ENCODE measurements at regions not wholly inside any gene's neighbourhood (a gene's known extent, or its start where the extent isn't known, plus 50 kb on each side); places are given as distances from the start of the nearest gene placed in this dataset.

DNA sequence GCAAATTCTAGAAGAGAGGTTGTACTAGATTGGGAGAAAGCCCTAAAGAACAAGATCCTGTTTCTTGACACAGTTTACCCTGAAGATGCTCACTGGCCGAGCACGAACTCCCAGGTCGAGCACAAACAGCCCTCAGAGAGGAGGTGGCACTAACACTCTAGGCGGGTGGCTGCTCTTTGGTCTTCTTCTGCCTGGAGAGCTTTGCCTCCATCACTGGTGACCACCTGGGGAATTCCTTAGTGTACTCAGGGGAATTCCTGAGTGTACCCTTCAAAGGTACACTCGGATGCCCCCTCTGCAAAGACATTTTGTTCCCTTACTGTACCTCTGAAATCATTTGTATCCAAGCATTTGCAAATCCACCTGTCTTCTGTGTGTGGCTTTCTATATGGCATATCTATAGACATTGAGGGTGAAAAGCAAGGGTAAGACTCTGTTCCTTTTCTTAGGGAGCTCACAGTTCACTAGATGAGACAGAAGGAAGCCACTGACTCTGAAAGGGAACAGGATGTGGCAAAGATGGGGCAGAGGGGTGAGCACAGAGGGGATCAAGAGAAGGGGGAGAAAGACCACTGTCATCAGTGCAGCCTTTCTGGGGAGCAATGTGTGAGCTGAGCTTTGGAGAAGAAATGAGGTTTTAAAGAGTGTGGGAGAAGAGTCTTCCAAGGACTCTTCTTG, 124.3 kb downstream of the GPCPD1 start:
- Histone ChIP-seq H3K9ac (ENCODE audit: insufficient read depth, low read length, poor library complexity, severe bottlenecking) (no peak overlapping the region), H3K27me3 (ENCODE audit: control insufficient read depth in 2 of 2, insufficient read depth in 2 of 2, low read length in 2 of 2) (peaks cover 6 to 8% of the 10 kb centered on the region in 2 donors), H3K4me2 (replicated peaks; ENCODE audit: extremely low read depth, low read length, poor library complexity, severe bottlenecking) (no peak overlapping the region), H3K4me3 (replicated peaks in 1 of 3; ENCODE audit: low read depth in 2 of 3, low read length in 3 of 3) (no peak overlapping the region), H4K20me1 (ENCODE audit: insufficient read depth, low read length) (no peaks in the 10 kb centered on the region), H3K79me2 (ENCODE audit: insufficient read depth, low read length) (no peaks in the 10 kb centered on the region), H3K9me3 (replicated peaks in 1 of 2; ENCODE audit: control insufficient read depth in 1 of 2, insufficient read depth in 1 of 2, low read length in 2 of 2) (no peaks in the 10 kb centered on the region), H2AFZ (ENCODE audit: insufficient read depth, low read depth, low read length, poor library complexity, severe bottlenecking) (no peak overlapping the region), H3K27ac (ENCODE audit: low read depth in 1 of 2, low read length in 2 of 2) (no peak overlapping the region), H3K4me1 (ENCODE audit: control insufficient read depth in 1 of 2, insufficient read depth in 2 of 2, low read length in 2 of 2) (no peaks in the 10 kb centered on the region), H3K36me3 (replicated peaks in 1 of 2; ENCODE audit: control insufficient read depth in 1 of 2, insufficient read depth in 2 of 2, low read length in 2 of 2) (no peaks in the 10 kb centered on the region)
- Mint-ChIP-seq H3K27ac (no peak overlapping the region), H3K9me3 (no peaks in the 10 kb centered on the region), H3K4me1 (peaks cover 1% of the 10 kb centered on the region), H3K27me3 (ENCODE audit: low read depth in 3 of 3) (peaks cover 5 to 10% (median 8%) of the 10 kb centered on the region in 3 donors), H3K36me3 (no peaks in the 10 kb centered on the region), H3K4me3 (no peak overlapping the region)
- intact Hi-C loops (cut with micrococcal nuclease): no loop called here
- 92% methylated on average over 2 of the region's 5 CpGs for WGBS (ENCODE audit: insufficient coverage)
- DNase-seq: no peak
- TF ChIP-seq, protein P1, sequence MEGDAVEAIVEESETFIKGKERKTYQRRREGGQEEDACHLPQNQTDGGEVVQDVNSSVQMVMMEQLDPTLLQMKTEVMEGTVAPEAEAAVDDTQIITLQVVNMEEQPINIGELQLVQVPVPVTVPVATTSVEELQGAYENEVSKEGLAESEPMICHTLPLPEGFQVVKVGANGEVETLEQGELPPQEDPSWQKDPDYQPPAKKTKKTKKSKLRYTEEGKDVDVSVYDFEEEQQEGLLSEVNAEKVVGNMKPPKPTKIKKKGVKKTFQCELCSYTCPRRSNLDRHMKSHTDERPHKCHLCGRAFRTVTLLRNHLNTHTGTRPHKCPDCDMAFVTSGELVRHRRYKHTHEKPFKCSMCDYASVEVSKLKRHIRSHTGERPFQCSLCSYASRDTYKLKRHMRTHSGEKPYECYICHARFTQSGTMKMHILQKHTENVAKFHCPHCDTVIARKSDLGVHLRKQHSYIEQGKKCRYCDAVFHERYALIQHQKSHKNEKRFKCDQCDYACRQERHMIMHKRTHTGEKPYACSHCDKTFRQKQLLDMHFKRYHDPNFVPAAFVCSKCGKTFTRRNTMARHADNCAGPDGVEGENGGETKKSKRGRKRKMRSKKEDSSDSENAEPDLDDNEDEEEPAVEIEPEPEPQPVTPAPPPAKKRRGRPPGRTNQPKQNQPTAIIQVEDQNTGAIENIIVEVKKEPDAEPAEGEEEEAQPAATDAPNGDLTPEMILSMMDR (IDR thresholded peaks at IDR 0.05): no peak

DNA sequence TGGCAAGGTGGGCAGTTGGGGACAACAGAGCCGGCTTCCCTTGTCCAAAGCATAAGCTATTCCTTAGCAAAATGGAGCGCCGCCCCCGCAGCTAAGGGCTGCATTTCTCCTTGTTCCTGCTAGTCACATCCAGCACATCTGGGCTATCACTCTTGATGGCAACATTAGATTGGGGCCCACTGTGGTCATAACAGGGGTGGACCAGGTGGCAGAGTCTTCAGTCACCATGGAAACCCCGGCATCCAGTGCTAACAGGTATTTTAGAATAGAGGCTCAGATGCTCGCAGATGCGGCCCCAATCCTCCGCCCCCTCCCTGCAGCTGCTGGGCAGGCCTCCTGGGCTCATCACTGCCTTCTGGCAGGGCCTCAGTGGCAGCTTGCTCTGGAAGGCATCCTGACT, 125.9 kb downstream of the GPCPD1 start:
- no peak overlapping the region for H3K4me3 ChIP-seq (replicated peaks in 1 of 3; ENCODE audit: low read depth in 2 of 3, low read length in 3 of 3)
- H3K27ac Mint-ChIP-seq: no peak overlapping the region
- H3K9me3 ChIP-seq (replicated peaks in 1 of 2; ENCODE audit: control insufficient read depth in 1 of 2, insufficient read depth in 1 of 2, low read length in 2 of 2): no peaks in the 10 kb centered on the region
- no peak overlapping the region for H3K4me3 Mint-ChIP-seq
- TF ChIP-seq, protein P1 (IDR thresholded peaks at IDR 0.05): no peak
- H3K9ac ChIP-seq (ENCODE audit: insufficient read depth, low read length, poor library complexity, severe bottlenecking): no peak overlapping the region
- no peak overlapping the region for H2AFZ ChIP-seq (ENCODE audit: insufficient read depth, low read depth, low read length, poor library complexity, severe bottlenecking)
- 88% methylated on average over 7 of the region's 8 CpGs for WGBS (ENCODE audit: insufficient coverage)
- intact Hi-C loops (cut with micrococcal nuclease): no loop called here
- DNase-seq: no peak
- H4K20me1 ChIP-seq (ENCODE audit: insufficient read depth, low read length): no peaks in the 10 kb centered on the region
- no peaks in the 10 kb centered on the region for H3K4me1 ChIP-seq (ENCODE audit: control insufficient read depth in 1 of 2, insufficient read depth in 2 of 2, low read length in 2 of 2)
- H3K79me2 ChIP-seq (ENCODE audit: insufficient read depth, low read length): no peaks in the 10 kb centered on the region
- no peaks in the 10 kb centered on the region for H3K36me3 Mint-ChIP-seq
- H3K36me3 ChIP-seq (replicated peaks in 1 of 2; ENCODE audit: control insufficient read depth in 1 of 2, insufficient read depth in 2 of 2, low read length in 2 of 2): no peaks in the 10 kb centered on the region
- no peak overlapping the region for H3K27ac ChIP-seq (ENCODE audit: low read depth in 1 of 2, low read length in 2 of 2)
- H3K27me3 ChIP-seq (ENCODE audit: control insufficient read depth in 2 of 2, insufficient read depth in 2 of 2, low read length in 2 of 2): peaks cover 6 to 8% of the 10 kb centered on the region in 2 donors
- H3K9me3 Mint-ChIP-seq: no peaks in the 10 kb centered on the region
- H3K4me2 ChIP-seq (replicated peaks; ENCODE audit: extremely low read depth, low read length, poor library complexity, severe bottlenecking): no peak overlapping the region
- H3K4me1 Mint-ChIP-seq: no peaks in the 10 kb centered on the region
- peaks cover 5 to 10% (median 6%) of the 10 kb centered on the region in 3 donors for H3K27me3 Mint-ChIP-seq (ENCODE audit: low read depth in 3 of 3)
